HT1080 (cell line): ENCODE measurements at regions not wholly inside any gene's neighbourhood (a gene's known extent, or its start where the extent isn't known, plus 50 kb on each side); places are given as distances from the start of the nearest gene placed in this dataset.

Source experiments
- DNase-seq: peaks from one replicate; pipeline ENCODE4 v3.0.0-alpha.2; 2015; ENCODE audit warnings: low read depth

DNA sequence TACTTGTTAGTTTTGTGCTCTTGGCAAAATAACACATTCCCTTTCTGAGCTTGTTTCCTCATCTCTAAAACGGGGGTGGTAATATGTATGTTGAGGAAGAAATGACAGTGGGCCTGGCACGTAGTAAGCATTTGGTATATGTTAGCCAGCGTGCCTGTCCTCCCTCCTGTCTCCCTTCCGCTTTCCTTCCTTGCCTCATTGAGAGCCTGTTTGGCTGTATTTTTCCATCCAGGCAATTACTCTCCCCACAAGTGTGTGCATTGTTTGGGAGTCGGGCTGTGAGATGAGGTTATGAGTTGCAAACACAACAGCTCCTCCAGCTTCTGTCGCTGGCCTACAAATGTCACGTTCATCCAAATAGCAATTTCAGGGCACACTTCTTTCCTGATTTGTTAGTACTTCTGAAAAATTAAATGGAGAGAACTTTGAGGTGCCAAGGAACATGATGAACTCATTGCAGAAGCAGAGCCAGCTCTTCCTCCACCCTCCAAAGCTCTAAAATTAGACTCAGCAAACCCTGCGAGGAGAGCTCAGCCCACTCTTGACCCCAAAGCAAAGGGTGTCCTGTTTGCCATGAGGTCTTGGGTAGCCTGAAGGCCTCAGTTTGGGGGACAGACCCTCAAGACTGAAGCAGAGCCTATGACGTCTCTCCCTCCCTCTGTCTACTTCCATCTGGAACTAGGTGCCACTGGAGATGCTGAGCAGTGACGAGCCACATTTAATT, 50.7 kb upstream of the TOX2 start:
- DNase-seq, result no peak

DNA sequence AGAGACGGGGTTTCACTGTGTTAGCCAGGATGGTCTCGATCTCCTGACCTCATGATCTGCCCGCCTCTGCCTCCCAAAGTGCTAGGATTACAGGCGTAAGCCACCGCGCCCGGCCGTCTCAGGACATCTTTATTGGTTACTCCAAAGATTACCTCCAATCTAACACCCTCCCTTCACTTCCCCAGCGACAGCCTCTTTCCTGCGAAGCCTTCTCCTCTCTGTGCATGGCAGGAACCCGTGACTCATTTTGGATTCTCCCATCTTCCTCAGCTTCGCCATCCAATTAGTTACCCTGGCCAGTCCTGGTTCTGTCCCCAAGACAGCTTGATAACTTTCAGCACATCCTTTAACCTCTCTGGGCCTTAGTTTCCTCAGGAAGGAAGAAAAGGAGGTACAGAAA, 51.3 kb upstream of the TOX2 start:
- DNase-seq, result peak; percentile 5

GRCh38 chr20:43862438-43862837, 52.2 kb upstream of the TOX2 start:
- DNase-seq, result no peak

DNA sequence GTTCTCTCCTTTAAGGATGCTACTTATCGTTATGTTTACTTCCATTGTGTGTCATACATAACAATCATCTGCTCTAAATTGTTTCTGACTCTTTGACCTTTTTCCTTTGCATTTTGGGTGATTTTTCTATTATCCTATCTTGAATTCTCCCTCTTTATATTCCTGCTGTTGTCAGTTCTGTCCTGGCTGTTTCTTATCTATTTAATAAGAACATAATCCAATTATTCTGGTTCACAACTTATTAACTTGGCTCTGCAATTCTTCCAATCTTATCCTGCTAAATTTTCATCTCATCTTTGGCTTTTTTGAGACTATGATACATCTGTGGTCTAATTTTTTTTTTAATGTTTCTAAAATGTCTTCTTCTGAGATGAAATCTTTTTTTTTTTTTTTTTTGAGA, 54.7 kb upstream of the TOX2 start:
- DNase-seq, result no peak

- no peak for DNase-seq
Measured at GRCh38 chr20:43857932-43858331, 56.7 kb upstream of the TOX2 start.

GRCh38 chr20:43857127-43857526, 57.5 kb upstream of the TOX2 start:
- DNase-seq, result no peak

- no peak for DNase-seq
Measured at GRCh38 chr20:43855803-43856202, 58.8 kb upstream of the TOX2 start.

GRCh38 chr20:43853918-43854317, 60.7 kb upstream of the TOX2 start:
- no peak for DNase-seq

GRCh38 chr20:43853174-43853803, 61.4 kb upstream of the TOX2 start:
- DNase-seq, result peak; percentile 32

- DNase-seq, result peak; percentile 57
Measured at GRCh38 chr20:43849496-43850186, 65.0 kb upstream of the TOX2 start.

DNA sequence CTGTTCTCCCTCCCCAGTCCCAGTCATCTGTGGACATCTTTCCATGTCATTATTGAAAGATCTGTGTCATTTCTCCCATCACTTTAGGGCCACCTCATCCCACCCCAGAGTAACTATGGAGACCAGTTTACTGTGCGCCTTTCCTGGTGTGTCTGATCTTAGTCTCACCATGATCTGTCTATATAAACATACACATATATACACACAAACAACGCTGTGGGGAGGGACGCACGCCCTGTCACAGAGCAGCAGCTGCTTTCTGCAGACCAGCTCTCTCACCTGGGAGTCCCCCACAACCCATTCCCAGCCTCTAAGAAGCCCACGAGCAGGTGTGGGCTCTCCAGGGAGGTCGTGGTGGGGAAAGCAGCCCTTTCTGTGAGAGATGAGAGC, 68.1 kb upstream of the TOX2 start:
- DNase-seq, result no peak

- peak; percentile 96 for DNase-seq
Measured at GRCh38 chr20:43844778-43845614, 69.7 kb upstream of the TOX2 start.

GRCh38 chr20:43843965-43844660, 70.5 kb upstream of the TOX2 start:
- DNase-seq, result no peak

GRCh38 chr20:43843096-43843964, 71.3 kb upstream of the TOX2 start:
- peak; percentile 94 for DNase-seq

DNA sequence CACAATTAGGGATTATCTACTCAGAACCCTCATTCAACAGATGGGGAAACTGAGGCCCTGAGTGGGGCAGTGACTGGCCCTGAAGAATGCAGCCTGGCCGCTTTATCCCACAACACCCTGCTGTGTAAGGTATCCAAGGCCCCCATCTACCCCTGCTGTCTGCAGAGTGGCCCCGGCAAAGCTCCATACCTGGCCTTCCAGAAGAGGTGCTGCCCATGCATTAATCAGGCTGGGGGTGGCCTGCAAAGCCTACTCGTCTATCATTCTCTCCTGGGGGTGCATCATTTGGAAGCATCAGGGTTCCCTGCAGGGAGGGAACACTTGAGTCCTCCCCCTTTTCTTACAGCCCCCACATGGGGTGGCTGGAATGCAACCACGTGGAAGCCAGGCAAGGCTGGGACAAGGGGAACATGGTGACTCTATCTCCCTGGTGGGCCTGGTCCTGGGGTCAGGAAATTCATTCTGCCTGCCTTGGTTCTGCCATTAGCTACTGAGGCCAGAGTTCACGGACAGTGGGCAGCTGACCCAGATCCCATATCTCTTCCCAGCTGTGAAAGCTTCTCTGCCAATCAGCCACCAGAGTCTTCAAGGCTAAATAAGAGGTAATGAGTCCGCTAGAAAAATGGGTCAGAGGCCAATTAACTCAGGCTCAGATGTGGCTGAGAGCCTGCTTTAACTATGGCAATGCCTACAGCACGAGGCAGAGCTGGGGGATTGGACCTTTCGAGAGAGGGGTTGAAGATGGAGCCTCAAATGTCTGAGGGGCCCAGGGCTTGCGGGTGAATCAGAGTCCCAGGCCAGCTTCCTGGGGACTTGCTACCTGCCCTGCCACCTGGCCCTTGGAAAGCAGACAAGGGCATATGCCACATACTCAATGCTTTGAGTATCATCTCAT, 72.3 kb upstream of the TOX2 start:
- no peak for DNase-seq

- peak; percentile 15 for DNase-seq
Measured at GRCh38 chr20:43840382-43841070, 74.1 kb upstream of the TOX2 start.

GRCh38 chr20:43839793-43840199, 74.9 kb upstream of the TOX2 start:
- DNase-seq, result no peak

- no peak for DNase-seq
Measured at GRCh38 chr20:43838703-43839060, 76.0 kb upstream of the TOX2 start.
